ENCODE measurements at regions not wholly inside any gene's neighbourhood (a gene's known extent, or its start where the extent isn't known, plus 50 kb on each side); places are given as distances from the start of the nearest gene placed in this dataset.

GRCh38 chr5:126016256-126016655 is 407.0 kb upstream of the GRAMD2B start:
- no peak for TF ChIP-seq CTCF (IDR thresholded peaks at IDR 0.05)
- TF ChIP-seq POLR2AphosphoS5 (IDR thresholded peaks at IDR 0.05) = no peak

All from suprapubic skin (tissue), 3 donors.